KMS-11 (cell line): ENCODE measurements at regions not wholly inside any gene's neighbourhood (a gene's known extent, or its start where the extent isn't known, plus 50 kb on each side); places are given as distances from the start of the nearest gene placed in this dataset.

Source experiments
- H2AFZ ChIP-seq: fragments of 200-600 bp; sonication (generic); 2 replicates; pipeline ENCODE4 v1.6.1; 2016; ENCODE audit warnings: antibody characterized with exemption, mixed run types, low read depth
- H3K27ac ChIP-seq: fragments of 200-600 bp; sonication (generic); 2 replicates; pipeline ENCODE4 v1.6.1; 2016; ENCODE audit warnings: mild to moderate bottlenecking, mixed run types
- H3K27me3 ChIP-seq: fragments of 200-600 bp; sonication (generic); 2 replicates; pipeline ENCODE4 v1.6.1; 2017; ENCODE audit warnings: mild to moderate bottlenecking, low read depth, mixed run types, moderate library complexity; ENCODE audit not compliant: insufficient read depth
- H3K36me3 ChIP-seq: fragments of 200-600 bp; sonication (generic); 2 replicates; pipeline ENCODE4 v1.6.1; 2017; ENCODE audit warnings: mild to moderate bottlenecking, mixed run types; ENCODE audit not compliant: insufficient read depth
- H3K4me1 ChIP-seq: fragments of 200-600 bp; sonication (generic); 2 replicates; pipeline ENCODE4 v1.6.1; 2016; ENCODE audit warnings: mild to moderate bottlenecking, low read depth, mixed run types; ENCODE audit not compliant: poor library complexity, severe bottlenecking
- H3K4me2 ChIP-seq: fragments of 200-600 bp; sonication (generic); 2 replicates; pipeline ENCODE4 v1.7.0; 2016; ENCODE audit warnings: mild to moderate bottlenecking, mixed run types
- H3K4me3 ChIP-seq: fragments of 200-600 bp; sonication (generic); IDR thresholded peaks from 2 replicates; pipeline ENCODE4 v1.6.1; 2017; ENCODE audit warnings: low read depth, low read length, mixed read lengths; ENCODE audit not compliant: insufficient read depth
- H3K79me2 ChIP-seq: fragments of 200-600 bp; sonication (generic); 2 replicates; pipeline ENCODE4 v1.6.1; 2016; ENCODE audit warnings: low read depth, mixed run types; ENCODE audit not compliant: insufficient read depth
- H3K9ac ChIP-seq: fragments of 200-600 bp; sonication (generic); 2 replicates; pipeline ENCODE4 v1.6.1; 2016; ENCODE audit warnings: mild to moderate bottlenecking, mixed run types
- H4K20me1 ChIP-seq: fragments of 200-600 bp; sonication (generic); 2 replicates; pipeline ENCODE4 v1.6.1; 2016; ENCODE audit warnings: mild to moderate bottlenecking, mixed run types; ENCODE audit not compliant: insufficient read depth
- TF ChIP-seq, protein P1 (sequence below): fragments of 200-600 bp; sonication (generic); conservative IDR thresholded peaks from 2 replicates; pipeline ENCODE4 v1.6.1; 2017; ENCODE audit warnings: low read depth, mild to moderate bottlenecking, antibody characterized with exemption, low read length, moderate library complexity, mixed read lengths

DNA sequence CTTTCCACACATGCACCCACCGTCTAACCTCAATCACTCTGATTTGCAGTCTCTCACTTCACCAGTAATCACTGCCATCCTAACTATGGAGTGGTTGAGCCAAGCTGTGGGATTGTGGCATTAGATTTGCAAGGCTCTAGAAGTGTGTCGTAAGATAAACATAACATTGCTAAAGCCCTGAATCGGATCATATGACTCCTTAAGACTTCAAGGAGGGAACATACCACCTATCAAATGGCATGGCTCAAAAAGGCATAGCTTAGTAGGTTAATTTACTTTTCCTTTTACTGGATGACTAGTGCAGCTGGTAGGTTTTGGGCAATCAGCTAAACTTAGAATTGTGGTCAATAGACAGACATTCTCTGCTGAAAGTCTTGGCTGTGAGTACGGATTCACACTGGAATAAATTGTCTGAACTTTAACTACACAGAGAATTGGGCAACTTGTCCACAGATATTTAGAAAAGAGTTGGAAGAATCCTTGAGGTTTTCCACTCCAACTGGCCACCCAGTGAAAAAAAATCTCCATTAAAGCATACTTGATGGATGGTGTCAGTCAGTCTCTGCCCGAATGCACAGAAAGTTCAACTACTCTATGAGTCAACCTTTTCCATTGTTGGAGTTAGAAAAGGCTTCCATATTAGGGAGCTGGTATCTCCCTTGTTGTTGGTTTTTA, 476.7 kb upstream of the CBLB start:
- Histone ChIP-seq H3K9ac (no peak overlapping the region), H3K4me1 (no peaks in the 10 kb centered on the region), H3K36me3 (no peaks in the 10 kb centered on the region), H2AFZ (no peak overlapping the region), H3K27me3 (no peaks in the 10 kb centered on the region), H3K79me2 (no peaks in the 10 kb centered on the region), H3K4me2 (no peak overlapping the region), H3K27ac (no peak overlapping the region), H4K20me1 (no peaks in the 10 kb centered on the region), H3K4me3 (no peak overlapping the region)
- TF ChIP-seq, protein P1, sequence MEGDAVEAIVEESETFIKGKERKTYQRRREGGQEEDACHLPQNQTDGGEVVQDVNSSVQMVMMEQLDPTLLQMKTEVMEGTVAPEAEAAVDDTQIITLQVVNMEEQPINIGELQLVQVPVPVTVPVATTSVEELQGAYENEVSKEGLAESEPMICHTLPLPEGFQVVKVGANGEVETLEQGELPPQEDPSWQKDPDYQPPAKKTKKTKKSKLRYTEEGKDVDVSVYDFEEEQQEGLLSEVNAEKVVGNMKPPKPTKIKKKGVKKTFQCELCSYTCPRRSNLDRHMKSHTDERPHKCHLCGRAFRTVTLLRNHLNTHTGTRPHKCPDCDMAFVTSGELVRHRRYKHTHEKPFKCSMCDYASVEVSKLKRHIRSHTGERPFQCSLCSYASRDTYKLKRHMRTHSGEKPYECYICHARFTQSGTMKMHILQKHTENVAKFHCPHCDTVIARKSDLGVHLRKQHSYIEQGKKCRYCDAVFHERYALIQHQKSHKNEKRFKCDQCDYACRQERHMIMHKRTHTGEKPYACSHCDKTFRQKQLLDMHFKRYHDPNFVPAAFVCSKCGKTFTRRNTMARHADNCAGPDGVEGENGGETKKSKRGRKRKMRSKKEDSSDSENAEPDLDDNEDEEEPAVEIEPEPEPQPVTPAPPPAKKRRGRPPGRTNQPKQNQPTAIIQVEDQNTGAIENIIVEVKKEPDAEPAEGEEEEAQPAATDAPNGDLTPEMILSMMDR, result no peak

DNA sequence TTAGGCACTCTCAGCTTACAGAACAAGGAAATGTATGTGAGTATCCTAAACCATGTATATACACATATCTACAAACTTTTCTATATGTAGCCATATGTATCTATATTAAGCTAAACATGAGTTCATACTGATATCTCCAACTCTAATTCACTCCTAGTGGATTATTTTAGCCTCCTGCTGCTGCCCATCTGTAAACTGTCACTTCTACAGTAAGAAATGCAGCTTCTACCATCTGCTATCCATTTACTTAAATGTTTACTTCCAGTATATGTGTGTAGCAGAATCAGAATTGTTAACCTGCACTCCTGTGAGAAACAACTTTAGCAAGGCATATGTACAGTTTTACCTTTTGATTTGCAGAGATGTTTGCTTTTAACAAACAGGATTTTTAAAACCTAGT, 478.5 kb upstream of the CBLB start:
- Histone ChIP-seq H3K27ac (no peak overlapping the region), H3K79me2 (no peaks in the 10 kb centered on the region), H3K27me3 (no peaks in the 10 kb centered on the region), H3K4me3 (no peak overlapping the region), H3K4me1 (no peaks in the 10 kb centered on the region), H3K9ac (no peak overlapping the region), H4K20me1 (no peaks in the 10 kb centered on the region), H2AFZ (no peak overlapping the region), H3K36me3 (no peaks in the 10 kb centered on the region), H3K4me2 (no peak overlapping the region)
- TF ChIP-seq, protein P1, result no peak

DNA sequence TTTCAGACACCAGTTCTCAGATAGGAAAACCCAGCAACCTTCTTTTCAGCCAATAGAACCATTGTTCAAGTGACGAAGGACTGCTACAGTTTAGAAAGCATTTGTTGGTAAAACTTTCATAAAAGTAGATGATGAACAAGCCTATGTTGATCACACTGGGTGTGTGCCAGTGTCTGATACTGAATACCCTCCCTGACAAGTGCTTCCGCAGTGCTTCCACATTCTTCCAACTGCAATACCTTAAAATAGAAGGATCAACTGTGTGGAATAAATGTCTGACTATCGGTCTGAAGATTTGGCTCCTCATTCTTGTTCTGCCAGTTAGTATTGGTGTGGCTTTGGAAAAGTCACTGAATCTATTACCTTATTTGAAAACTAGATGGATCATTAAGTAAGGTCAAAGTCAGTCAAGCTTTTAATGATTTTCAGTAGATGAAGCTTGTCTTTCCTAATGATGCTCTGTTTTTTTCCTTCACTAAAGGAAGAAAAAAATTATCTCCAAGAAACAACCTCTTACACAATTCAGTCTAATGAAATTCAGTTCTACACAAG, 479.4 kb upstream of the CBLB start:
- Histone ChIP-seq H3K4me1 (no peaks in the 10 kb centered on the region), H3K27ac (no peak overlapping the region), H2AFZ (no peak overlapping the region), H3K4me2 (no peak overlapping the region), H3K27me3 (no peaks in the 10 kb centered on the region), H3K4me3 (no peak overlapping the region), H3K79me2 (no peaks in the 10 kb centered on the region), H3K9ac (no peak overlapping the region), H4K20me1 (no peaks in the 10 kb centered on the region), H3K36me3 (no peaks in the 10 kb centered on the region)
- TF ChIP-seq, protein P1, result no peak

DNA sequence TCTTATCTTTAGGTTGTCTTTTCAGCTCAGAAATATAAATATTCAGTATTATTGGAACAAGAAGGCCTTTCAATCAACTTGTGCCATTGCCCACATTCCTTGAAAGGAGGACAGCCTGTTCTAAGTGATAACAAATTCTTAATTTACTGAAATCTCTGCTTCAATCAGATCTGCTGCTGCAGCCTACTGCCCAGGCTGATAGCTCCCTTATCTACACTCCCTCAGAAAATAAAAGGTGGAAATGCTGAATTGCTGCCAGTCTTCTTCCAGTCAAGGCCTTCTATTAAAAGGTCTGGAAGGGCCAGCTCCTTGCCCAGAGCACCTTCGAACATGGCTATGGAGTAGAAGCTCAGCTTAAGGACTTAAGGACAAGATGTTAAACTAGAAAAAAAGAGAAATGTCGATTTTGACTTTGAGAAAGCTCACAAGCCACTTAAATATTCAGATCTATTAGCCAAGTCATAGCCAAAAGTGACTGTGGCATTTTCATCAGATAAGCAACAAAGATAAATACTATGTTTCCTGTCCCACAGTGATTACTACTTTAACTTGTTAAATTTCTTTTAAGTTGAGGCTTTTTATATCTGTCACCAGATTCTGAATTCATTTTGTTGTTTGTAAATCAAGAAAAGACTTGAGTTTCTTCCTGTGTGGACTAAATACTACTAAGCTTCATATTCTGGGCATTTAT, 480.5 kb upstream of the CBLB start:
- Histone ChIP-seq H3K27ac (no peak overlapping the region), H3K4me2 (no peak overlapping the region), H3K79me2 (no peaks in the 10 kb centered on the region), H3K4me1 (no peaks in the 10 kb centered on the region), H2AFZ (no peak overlapping the region), H3K9ac (no peak overlapping the region), H3K27me3 (no peaks in the 10 kb centered on the region), H3K4me3 (no peak overlapping the region), H3K36me3 (no peaks in the 10 kb centered on the region), H4K20me1 (no peaks in the 10 kb centered on the region)
- TF ChIP-seq, protein P1, result no peak
